NCI-H2227 (cell line): ENCODE measurements at regions not wholly inside any gene's neighbourhood (a gene's known extent, or its start where the extent isn't known, plus 50 kb on each side); places are given as distances from the start of the nearest gene placed in this dataset.

Source experiments
- DNase-seq: peaks from one replicate; lab custom pipeline; 2025; ENCODE audit not compliant: unreplicated experiment; lab: John Stamatoyannopoulos, UW

DNA sequence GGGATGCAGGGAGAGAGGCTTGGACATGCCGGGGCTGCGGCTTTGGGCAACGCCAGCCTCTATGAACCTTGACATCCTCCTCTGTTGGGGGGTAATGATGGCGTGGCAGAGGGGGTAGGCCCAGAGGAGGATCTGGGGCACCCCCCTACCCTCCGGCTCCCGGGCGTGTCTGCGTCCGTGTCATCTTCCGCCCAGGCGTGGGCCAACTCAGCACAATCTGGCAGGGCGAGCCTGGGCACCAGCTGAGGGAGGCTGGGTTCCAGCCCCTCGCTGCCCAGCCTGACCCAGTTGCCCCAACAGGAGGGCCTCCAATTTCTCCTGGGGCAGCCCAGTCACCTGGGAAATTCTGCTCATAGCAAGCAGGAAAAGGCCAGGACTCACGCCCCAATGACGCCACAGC lies 62.9 kb upstream of the IL17B start:
- DNase-seq, result no peak

DNA sequence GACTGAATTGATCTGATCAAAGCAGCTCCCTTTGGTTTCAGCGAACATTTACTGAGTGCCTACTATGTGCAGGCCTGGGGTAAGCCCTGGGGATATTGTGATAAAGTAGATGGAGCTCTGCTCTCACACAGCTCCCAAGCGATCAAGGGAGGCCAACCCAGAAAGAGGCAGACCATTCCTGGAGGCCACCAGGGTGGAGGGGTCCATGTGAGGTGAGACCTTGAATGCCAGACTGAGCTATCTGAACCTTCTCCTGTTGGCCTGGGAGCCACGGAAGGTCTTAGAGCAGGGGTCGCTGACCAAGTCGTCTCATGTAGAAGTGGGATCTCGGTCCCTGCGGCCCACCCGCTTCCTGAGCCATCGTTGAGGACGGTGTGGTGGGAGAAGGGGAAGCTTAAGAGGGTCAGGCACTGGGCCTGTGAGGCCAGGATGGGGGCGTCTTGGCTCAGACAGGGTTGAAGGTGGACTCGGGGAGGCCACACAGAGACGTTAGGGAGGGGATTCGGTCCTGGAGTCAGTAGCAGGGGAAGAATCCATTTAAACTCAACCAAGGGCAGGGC lies 62.2 kb upstream of the IL17B start:
- DNase-seq, result no peak

DNA sequence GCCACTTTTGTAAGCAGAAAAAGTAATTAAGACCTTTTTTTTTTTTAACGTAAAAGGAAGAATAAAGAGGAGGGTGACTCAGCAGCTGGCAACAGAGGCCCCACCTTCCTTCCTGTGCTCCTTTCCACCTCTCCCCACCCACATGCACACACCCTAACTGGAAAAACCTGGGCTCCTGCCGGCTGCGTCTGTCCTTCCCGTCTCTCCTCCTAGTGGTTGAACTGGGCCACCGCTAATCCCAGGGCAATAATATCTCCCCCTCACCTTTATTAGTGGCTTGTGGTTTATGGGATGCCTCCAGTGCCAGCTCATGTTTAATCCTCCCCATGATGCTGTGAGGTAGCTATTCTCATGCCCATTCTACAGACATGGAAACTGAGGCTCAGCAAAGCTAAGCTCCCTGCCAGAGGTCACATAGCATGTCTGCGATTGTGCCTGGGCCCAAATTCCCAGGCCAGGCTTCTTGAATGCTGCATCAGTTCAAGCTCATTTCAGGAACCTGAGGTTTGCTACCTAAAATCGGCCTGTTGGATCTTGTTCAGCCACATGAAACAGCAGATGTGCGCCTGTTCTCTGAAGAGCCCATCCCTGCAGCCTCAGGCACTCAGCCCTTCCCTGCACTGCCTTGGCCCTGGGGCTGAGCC lies 60.9 kb upstream of the IL17B start:
- peak; percentile 14 for DNase-seq

DNA sequence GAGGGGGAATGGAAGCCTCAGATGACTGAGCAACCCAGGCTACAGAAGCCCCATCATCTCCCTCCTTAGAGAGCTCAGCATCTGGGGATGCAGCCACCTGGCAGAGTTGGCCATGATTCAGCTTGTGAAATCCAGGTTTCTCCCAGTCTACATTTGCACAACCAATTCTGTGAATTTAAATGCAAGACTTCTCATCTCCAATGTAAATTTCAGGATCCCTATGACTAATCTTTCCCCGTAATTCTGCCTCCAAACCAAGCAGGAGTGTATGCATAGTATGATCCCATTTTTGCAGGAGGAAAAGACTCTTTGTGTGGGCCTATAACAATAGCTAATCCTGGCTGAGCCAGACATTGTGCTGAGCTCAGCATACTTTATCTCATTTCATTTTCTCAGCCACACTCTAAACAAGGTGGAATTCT lies 59.6 kb upstream of the IL17B start:
- no peak for DNase-seq

DNA sequence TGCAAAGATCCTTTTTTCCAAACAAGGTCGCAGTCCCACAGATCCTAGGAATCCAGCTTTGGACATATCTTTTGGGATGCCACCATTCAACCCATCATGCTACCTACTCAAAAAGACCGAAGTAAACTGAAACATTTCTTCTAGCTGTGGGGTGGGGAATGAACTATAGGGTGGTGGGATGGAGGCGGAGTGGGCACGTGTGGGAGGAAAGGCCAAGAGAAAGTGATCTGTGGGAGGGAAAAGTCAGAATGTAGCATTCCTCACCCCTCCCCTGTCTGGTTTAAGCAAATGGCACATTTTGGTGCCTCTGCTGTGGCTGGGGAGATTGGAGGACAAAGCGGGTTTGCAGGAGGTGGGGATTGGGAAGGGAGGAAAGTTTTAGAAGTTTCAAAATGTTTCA lies 59.2 kb upstream of the IL17B start:
- no peak for DNase-seq

DNA sequence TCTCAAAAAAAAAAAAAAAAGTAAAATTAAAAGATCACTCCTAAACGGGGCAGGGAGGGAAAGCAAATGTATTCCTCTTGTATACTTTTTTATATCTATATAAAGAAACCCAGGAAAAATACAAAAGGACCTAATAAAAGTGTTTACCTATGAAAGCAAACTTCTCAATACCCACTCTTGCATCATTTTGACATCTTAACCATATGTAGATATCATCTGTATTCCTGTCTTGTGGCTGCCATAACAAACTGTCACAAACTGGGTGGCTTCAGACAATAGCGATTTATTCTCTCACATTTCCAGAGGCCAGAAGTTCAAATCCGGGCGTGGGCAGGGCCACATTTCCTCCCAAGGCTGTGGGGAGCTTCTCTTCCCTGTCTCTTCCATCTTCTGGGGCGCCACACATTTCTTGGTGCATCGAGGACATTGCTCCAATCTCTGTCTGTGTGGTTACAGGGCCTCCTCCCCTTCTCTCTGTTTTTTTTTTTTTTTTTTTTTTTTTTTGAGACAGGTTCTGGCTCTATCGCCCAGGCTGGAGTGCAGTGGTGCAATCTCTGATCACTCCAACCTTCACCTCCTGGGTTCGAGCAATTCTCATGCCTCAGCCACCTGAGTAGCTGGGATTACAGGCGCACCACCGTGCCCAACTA lies 58.4 kb upstream of the IL17B start:
- DNase-seq, result no peak

DNA sequence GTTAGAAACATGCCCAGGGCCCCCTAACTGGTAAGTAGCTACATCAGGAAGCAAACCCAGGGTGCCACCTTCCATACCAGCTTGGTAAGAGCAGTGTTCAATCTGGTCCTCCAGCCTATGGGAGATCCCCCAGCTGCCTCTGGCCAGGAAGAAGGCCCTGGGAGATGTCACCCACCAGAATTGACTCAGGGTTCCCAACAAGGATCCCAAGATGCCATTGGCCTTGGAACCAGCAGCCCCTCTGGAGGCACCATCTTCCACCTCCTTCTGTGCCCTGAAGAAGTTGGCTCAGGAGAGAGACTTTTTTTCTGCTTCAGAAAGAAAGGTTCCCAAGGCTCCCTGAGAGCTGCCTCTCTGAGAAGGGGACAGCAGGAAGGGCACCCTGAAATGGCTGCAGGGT lies 56.6 kb upstream of the IL17B start:
- no peak for DNase-seq

DNA sequence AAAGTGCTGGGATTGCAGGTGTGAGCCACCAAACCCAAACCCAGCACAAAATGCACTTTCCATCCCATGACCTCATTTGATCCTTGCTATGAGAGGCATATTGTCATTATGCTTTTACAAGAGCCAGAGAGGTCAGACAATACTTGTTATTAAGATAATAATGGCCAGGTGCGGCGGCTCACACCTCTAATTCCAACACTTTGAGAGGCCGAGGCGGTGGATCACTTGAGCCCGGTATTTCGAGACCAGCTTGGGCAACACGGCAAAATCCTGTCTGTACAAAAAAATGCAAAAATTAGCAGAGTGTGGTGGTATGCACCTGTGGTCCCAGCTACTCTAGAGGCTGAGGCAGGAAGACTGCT lies 55.9 kb upstream of the IL17B start:
- peak; percentile 17 for DNase-seq

DNA sequence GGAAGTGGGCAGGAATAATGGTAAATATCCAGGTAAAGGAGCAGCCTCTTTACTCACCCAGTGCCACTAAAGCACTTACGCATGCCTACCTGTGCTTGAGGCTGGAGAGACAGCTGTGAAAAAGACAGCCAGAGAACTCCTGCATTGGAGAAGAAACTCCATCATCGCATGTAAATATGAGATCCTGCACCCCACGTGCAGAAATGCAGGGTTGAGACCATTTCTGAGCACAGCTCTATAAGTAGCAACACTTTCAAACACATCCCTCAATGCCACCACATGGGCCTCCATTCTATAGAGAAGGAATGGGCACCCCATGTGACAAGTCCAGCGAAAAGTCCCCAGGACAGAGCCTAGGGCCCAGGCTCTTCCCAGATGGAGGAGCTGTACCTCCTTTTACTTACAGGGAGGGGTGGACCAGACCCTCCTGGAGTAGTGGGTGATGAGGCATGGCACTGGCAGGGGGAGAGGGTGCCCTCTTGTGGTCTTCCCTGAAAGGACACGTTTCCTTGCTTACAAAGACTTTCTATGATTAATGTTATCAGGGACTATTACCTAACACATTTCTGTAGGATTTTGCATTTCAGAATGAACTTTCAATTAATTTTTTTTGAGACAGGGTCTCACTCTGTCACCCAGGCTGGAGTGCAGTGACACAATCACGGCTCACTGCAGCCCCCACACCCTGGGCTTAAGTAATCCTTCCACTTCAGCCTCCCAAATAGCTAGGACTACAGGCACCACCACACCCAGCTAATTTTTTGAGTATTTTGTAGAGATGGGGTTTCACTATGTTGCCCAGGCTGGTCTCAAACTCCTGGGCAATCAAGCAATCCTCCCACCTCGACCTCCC lies 55.3 kb upstream of the IL17B start:
- peak; percentile 45 for DNase-seq

DNA sequence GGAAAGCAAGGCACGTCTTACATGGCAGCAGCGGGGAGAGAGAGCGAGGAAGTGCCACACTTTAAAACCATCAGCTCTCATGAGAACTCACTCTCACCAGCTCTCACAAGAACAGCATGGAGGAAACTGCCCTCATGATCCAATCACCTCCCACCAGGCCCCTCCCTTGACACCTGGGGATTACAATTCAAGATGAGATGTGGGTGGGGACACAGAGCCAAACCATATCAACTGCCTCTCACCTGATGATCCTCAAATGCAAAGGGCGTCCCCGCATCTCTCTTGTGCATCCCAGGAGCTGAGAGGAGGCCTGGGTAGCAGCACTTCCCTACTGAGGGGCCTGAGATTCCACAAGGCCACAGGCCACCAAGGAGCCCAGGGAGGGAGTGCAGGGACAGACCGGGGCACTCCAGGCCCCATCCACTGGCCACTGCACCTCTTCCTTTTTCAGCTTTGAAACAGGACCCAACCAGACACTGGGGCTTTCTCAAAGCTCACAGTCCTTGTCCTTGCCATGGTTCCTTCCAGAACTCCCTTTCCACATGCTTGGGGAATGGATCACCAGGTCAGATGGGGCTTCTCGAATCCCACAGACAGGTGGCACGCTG lies 54.5 kb upstream of the IL17B start:
- DNase-seq, result no peak

DNA sequence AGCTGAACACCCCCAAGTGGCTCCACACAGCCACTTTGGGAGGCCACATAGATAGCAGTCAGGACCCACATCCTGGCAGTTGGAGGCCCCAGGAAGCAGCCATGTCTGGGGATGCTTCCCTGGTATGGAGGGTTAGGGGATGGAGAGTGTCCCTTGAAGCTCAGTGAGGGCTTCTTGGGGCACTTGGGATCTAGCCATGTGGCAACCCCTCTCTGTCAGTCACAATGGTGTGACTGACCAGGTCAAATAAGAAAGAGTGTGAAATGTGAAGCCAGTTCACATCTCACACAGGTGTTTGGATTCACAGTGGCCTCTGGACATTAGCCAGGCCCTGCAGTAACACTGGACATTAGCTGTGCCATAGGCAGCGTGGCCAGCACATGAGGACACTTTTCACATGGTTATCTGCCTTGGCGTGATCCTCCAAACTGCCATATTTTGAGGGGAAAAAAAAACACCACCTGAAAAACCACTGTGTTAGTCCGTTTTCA lies 53.9 kb upstream of the IL17B start:
- DNase-seq, result no peak

DNA sequence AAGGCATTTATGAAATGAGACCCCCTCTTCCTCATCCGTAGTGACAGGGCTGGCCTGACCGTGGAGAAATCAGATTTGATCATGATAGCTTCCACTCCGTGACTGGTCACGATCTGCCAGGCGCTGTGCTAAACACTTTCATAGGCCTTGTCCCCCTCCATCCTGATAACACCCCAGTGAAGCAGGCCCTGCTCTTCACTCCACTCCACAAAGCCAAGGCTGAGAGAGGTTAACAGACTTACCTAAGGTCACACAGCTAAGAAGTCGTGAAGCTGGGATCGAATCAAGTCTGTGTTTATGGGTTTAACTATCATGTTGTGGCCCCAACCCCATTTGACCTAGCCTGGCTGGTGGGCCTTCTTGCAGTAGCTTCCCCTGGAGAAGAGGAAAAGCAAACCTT lies 53.3 kb upstream of the IL17B start:
- no peak for DNase-seq

DNA sequence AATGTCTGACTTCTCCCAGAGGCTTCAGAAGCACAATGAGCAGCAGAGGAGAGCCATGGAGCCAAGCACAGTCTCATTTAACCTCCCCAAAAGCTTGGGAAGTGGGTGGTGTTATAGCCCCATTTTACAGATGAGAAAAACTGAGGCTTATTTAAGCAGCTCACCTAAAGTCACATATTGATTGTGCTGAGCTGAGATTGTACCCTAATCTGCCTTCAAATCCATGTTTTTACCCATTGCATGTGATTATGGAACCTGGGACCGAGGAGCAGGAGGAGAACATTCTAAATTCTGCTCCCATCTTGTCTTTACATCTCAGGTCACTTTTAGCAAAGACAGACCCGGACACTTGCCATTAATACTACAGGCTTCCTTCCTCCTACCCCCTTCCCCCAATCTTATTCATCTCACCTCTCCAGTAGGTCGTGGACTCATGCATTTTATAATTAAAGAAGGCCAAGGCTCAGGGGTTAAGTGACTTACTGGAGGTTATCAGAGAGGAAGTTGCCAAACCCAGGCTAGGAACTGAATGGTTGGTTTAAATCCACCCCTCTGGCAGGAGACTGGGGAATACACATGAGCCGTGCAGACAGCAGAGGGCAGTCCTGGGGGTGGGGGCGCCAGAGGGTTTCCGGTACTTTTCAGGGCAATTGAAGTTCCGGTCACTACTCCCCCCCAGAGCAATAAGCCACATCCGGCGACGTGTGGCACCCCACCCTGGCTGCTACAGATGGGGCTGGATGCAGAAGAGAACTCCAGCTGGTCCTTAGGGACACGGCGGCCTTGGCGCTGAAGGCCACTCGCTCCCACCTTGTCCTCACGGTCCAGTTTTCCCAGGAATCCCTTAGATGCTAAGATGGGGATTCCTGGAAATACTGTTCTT lies 51.0 kb upstream of the IL17B start:
- no peak for DNase-seq
